Adrenal gland (tissue), 5 donors: ENCODE measurements at regions not wholly inside any gene's neighbourhood (a gene's known extent, or its start where the extent isn't known, plus 50 kb on each side); places are given as distances from the start of the nearest gene placed in this dataset.

Source experiments
- CTCF ChIP-seq, 6 experiments: fragments of 450-650 bp in 4 of 6; fragments of 200-600 bp in 2 of 6; sonication (generic) in 1 of 6; IDR thresholded peaks; 1 replicate in 5 of 6; 2 replicates in 1 of 6; pipeline versions ENCODE4 v1.5.1 to v1.8.0; 2016 to 2021; ENCODE audit warnings: antibody characterized with exemption in 6 of 6, mild to moderate bottlenecking in 2 of 6, moderate library complexity in 1 of 6
- POLR2A ChIP-seq, 2 donors: fragments of 450-650 bp; IDR thresholded peaks; one replicate each; pipeline ENCODE4 v1.6.1; 2017; ENCODE audit warnings: antibody characterized with exemption in 2 of 2, mild to moderate bottlenecking in 2 of 2, moderate library complexity in 1 of 2
- donor health status: DM: no; HTN: no; CAD: no.

GRCh38 chr2:239721991-239722759 is 303.0 kb downstream of the NDUFA10 start:
- no peak for TF ChIP-seq CTCF (IDR thresholded peaks at IDR 0.05)
- TF ChIP-seq POLR2A (IDR thresholded peaks at IDR 0.05): no peak
